ENCODE measurements at regions not wholly inside any gene's neighbourhood (a gene's known extent, or its start where the extent isn't known, plus 50 kb on each side); places are given as distances from the start of the nearest gene placed in this dataset.
"Not testable (repeated sequence)": the region's sequence is repeated elsewhere in the genome, so short reads cannot be mapped to it uniquely, and the experiment has no call there.

GRCh38 chr3:40911928-40912327 lies 287.4 kb upstream of the CTNNB1 start:
- DNase-seq = no peak

- no peak for DNase-seq
Measured at GRCh38 chr3:40912461-40912860, 286.8 kb upstream of the CTNNB1 start.

GRCh38 chr3:40913192-40913591 lies 286.1 kb upstream of the CTNNB1 start:
- DNase-seq = no peak

- DNase-seq = no peak
Measured at GRCh38 chr3:40913641-40914040, 285.7 kb upstream of the CTNNB1 start.

GRCh38 chr3:40914475-40914874 lies 284.8 kb upstream of the CTNNB1 start:
- no peak for DNase-seq

- no peak for DNase-seq
Measured at GRCh38 chr3:40915346-40915865, 283.9 kb upstream of the CTNNB1 start.

GRCh38 chr3:40920041-40920440 lies 279.3 kb upstream of the CTNNB1 start:
- DNase-seq = no peak

- no peak for DNase-seq
Measured at GRCh38 chr3:40921251-40921650, 278.1 kb upstream of the CTNNB1 start.

GRCh38 chr3:40923143-40923542 lies 276.2 kb upstream of the CTNNB1 start:
- no peak for DNase-seq

- no peak for DNase-seq
Measured at GRCh38 chr3:40923651-40924050, 275.7 kb upstream of the CTNNB1 start.

GRCh38 chr3:40924559-40925141 lies 274.7 kb upstream of the CTNNB1 start:
- no peak for DNase-seq

- no peak for DNase-seq
Measured at GRCh38 chr3:40925231-40925630, 274.1 kb upstream of the CTNNB1 start.

GRCh38 chr3:40930131-40930538 lies 269.2 kb upstream of the CTNNB1 start:
- no peak for DNase-seq

GRCh38 chr3:40930756-40931155 lies 268.5 kb upstream of the CTNNB1 start:
- DNase-seq = no peak

- no peak for DNase-seq
Measured at GRCh38 chr3:40938591-40938990, 260.7 kb upstream of the CTNNB1 start.

- no peak for DNase-seq
Measured at GRCh38 chr3:40939030-40939740, 260.1 kb upstream of the CTNNB1 start.

- DNase-seq = no peak
Measured at GRCh38 chr3:40939741-40940130, 259.6 kb upstream of the CTNNB1 start.

GRCh38 chr3:40940651-40941050 lies 258.7 kb upstream of the CTNNB1 start:
- DNase-seq = no peak

- not testable (repeated sequence) for DNase-seq
Measured at GRCh38 chr3:40947022-40947421, 252.3 kb upstream of the CTNNB1 start.

GRCh38 chr3:40949347-40949746 lies 250.0 kb upstream of the CTNNB1 start:
- DNase-seq = not testable (repeated sequence)

GRCh38 chr3:40951636-40952035 lies 247.7 kb upstream of the CTNNB1 start:
- no peak for DNase-seq

- no peak for DNase-seq
Measured at GRCh38 chr3:40961104-40961857, 238.0 kb upstream of the CTNNB1 start.

- no peak for DNase-seq
Measured at GRCh38 chr3:40962721-40963120, 236.6 kb upstream of the CTNNB1 start.

GRCh38 chr3:40968666-40969065 lies 230.6 kb upstream of the CTNNB1 start:
- no peak for DNase-seq
